Peyer's patch (tissue), 4 donors: ENCODE measurements at regions not wholly inside any gene's neighbourhood (a gene's known extent, or its start where the extent isn't known, plus 50 kb on each side); places are given as distances from the start of the nearest gene placed in this dataset.

Experiments used
- POLR2A ChIP-seq, 2 donors: fragments of 450-650 bp; IDR thresholded peaks; one replicate each; pipeline ENCODE4 v1.5.1; 2017; ENCODE audit warnings: antibody characterized with exemption in 2 of 2, mild to moderate bottlenecking in 2 of 2, moderate library complexity in 2 of 2
- TF ChIP-seq, protein P1 (sequence below), 6 experiments: fragments of 450-650 bp in 4 of 6; fragments of 200-600 bp in 2 of 6; sonication (generic) in 1 of 6; IDR thresholded peaks; one replicate each; pipeline ENCODE4 v1.5.1; 2017 to 2019; ENCODE audit warnings: antibody characterized with exemption in 6 of 6, mild to moderate bottlenecking in 3 of 6, moderate library complexity in 1 of 6

DNA sequence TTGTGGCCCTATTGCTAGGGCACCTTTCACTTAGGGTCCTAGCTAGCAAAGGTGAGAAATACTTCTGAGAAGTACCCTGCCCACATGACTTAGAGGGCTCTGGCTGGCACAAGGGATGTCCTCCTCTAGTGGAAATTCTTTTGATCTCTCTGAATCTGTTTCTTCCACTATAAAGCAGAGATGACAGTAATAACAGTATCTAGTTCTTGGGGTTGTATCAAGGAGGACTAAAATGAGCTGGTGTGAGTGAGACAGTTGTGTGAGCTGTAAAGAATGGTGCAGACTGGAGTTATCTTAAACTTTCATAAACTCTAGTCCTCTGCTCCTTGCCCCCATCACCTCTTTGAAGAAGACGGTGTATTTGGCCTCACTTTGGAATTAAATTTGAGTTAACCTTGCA, 157.8 kb upstream of the PLET1 start:
- TF ChIP-seq, protein P1, sequence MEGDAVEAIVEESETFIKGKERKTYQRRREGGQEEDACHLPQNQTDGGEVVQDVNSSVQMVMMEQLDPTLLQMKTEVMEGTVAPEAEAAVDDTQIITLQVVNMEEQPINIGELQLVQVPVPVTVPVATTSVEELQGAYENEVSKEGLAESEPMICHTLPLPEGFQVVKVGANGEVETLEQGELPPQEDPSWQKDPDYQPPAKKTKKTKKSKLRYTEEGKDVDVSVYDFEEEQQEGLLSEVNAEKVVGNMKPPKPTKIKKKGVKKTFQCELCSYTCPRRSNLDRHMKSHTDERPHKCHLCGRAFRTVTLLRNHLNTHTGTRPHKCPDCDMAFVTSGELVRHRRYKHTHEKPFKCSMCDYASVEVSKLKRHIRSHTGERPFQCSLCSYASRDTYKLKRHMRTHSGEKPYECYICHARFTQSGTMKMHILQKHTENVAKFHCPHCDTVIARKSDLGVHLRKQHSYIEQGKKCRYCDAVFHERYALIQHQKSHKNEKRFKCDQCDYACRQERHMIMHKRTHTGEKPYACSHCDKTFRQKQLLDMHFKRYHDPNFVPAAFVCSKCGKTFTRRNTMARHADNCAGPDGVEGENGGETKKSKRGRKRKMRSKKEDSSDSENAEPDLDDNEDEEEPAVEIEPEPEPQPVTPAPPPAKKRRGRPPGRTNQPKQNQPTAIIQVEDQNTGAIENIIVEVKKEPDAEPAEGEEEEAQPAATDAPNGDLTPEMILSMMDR (IDR thresholded peaks at IDR 0.05): no peak
- no peak for TF ChIP-seq POLR2A (IDR thresholded peaks at IDR 0.05)
